HEK293T (cell line): ENCODE measurements at regions not wholly inside any gene's neighbourhood (a gene's known extent, or its start where the extent isn't known, plus 50 kb on each side); places are given as distances from the start of the nearest gene placed in this dataset.

ENCODE experiments used
- CTCF ChIA-PET: fragments of 350-600 bp; formaldehyde crosslinking; extraction: SDS; loops from one replicate; lab custom pipeline; 2021; ENCODE audit warnings: antibody characterized with exemption, inconsistent platforms; lab: Yijun Ruan, JAX
- POLR2A ChIA-PET: fragments of 350-600 bp; formaldehyde crosslinking; extraction: SDS; loops from one replicate; lab custom pipeline; 2020; ENCODE audit warnings: antibody characterized with exemption, inconsistent platforms; lab: Yijun Ruan, JAX
- DNase-seq: peaks from one replicate; pipeline ENCODE4 v3.0.0; 2012; ENCODE audit warnings: mixed read lengths; ENCODE audit errors: extremely low spot score
- ARNT ChIP-seq: fragments of 450-650 bp; IDR thresholded peaks from 2 replicates; pipeline ENCODE4 v1.6.1; 2017; ENCODE audit warnings: mild to moderate bottlenecking
- BHLHE40 ChIP-seq: fragments of 450-650 bp; IDR thresholded peaks from 2 replicates; pipeline ENCODE4 v1.6.1; 2016; ENCODE audit warnings: mild to moderate bottlenecking, moderate library complexity, borderline replicate concordance
- CTBP1 ChIP-seq: fragments of 450-650 bp; IDR thresholded peaks from 2 replicates; pipeline ENCODE4 v1.6.1; 2016; ENCODE audit warnings: borderline replicate concordance
- ELF4 ChIP-seq: fragments of 450-650 bp; IDR thresholded peaks from 2 replicates; pipeline ENCODE4 v1.6.1; 2017; ENCODE audit warnings: antibody characterized with exemption
- FOXA1 ChIP-seq: fragments of 450-650 bp; IDR thresholded peaks from 2 replicates; pipeline ENCODE4 v1.6.1; 2016; ENCODE audit warnings: mild to moderate bottlenecking
- FOXK2 ChIP-seq: fragments of 450-650 bp; IDR thresholded peaks from 2 replicates; pipeline ENCODE4 v1.6.1; 2016; ENCODE audit warnings: mild to moderate bottlenecking
- FOXM1 ChIP-seq: fragments of 450-650 bp; IDR thresholded peaks from 2 replicates; pipeline ENCODE4 v1.6.1; 2017; ENCODE audit warnings: mild to moderate bottlenecking, borderline replicate concordance
- HDGF ChIP-seq: fragments of 450-650 bp; IDR thresholded peaks from 2 replicates; pipeline ENCODE4 v1.6.1; 2017; ENCODE audit warnings: antibody characterized with exemption, borderline replicate concordance
- L3MBTL2 ChIP-seq: fragments of 450-650 bp; conservative IDR thresholded peaks from 2 replicates; pipeline ENCODE4 v1.6.1; 2016; ENCODE audit warnings: mild to moderate bottlenecking
- LEF1 ChIP-seq: fragments of 450-650 bp; IDR thresholded peaks from 2 replicates; pipeline ENCODE4 v1.6.1; 2017; ENCODE audit warnings: mild to moderate bottlenecking, borderline replicate concordance
- NFRKB ChIP-seq: fragments of 450-650 bp; IDR thresholded peaks from 2 replicates; pipeline ENCODE4 v1.6.1; 2016; ENCODE audit warnings: mild to moderate bottlenecking, moderate library complexity
- SP1 ChIP-seq: fragments of 450-650 bp; IDR thresholded peaks from 2 replicates; pipeline ENCODE4 v1.6.1; 2017
- SUZ12 ChIP-seq: fragments of 450-650 bp; IDR thresholded peaks from 2 replicates; pipeline ENCODE4 v1.6.1; 2016; ENCODE audit warnings: mild to moderate bottlenecking
- TARDBP ChIP-seq: fragments of 450-650 bp; IDR thresholded peaks from 2 replicates; pipeline ENCODE4 v1.6.1; 2016
- ZNF384 ChIP-seq: fragments of 450-650 bp; IDR thresholded peaks from 2 replicates; pipeline ENCODE4 v1.6.1; 2016
- TF ChIP-seq, protein P1 (sequence below): fragments of 450-650 bp; IDR thresholded peaks from 2 replicates; pipeline ENCODE4 v1.6.1; 2016

DNA sequence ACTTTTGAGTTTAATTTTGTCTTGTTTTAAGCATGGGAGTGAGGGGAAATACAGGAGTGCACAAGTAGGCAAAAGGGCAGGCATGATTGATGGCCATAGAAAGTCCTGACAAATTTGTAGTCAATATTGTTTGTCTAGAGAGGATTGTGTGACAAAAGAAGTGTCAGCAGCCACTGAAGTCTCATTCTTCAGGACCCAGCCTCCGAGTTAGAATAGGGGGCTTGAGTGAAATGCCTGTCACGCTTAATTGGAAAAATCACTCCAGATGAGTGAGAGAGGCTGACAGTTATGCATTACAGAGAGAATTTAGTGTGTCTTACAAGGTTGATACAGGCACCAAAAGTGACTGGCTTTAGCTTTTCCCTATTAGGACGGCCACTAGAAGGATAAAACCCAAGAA is 81.9 kb upstream of the RPS23 start:
- TF ChIP-seq, protein P1, sequence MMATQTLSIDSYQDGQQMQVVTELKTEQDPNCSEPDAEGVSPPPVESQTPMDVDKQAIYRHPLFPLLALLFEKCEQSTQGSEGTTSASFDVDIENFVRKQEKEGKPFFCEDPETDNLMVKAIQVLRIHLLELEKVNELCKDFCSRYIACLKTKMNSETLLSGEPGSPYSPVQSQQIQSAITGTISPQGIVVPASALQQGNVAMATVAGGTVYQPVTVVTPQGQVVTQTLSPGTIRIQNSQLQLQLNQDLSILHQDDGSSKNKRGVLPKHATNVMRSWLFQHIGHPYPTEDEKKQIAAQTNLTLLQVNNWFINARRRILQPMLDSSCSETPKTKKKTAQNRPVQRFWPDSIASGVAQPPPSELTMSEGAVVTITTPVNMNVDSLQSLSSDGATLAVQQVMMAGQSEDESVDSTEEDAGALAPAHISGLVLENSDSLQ = peak; percentile 56; the same call in 1 of the 2 replicates
- TF ChIP-seq FOXA1 (no peak), FOXK2 (no peak), L3MBTL2 (no peak)
- POLR2A ChIA-PET = no interaction called here
- no peak for DNase-seq
- CTCF ChIA-PET = interaction anchor here (0.6 kb wide), 1 partner anchor 442 kb away, joined by 3 read pairs; no protein-coding TSS in a partner anchor

DNA sequence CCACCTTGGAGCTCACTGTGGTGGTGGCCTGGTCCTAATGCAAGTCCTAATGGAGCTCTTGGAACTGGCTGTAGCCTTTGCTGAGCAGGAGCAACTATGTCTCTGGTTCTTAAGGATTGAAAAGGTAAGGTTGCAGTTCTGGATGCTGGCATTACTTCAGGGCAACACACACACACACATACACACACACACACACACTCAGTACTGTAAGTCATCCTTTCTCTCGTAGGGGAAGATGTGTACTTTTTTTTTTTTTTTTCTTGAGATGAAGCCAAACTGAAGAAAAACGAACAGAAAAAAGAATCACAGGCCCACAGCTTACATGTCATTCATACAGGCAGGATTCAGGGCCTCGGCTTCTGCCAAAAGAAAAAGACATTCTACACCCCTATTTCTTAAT is 81.1 kb upstream of the RPS23 start:
- TF ChIP-seq TARDBP = no peak
- TF ChIP-seq ZNF384 = no peak
- no peak for TF ChIP-seq L3MBTL2
- no peak for TF ChIP-seq ARNT
- TF ChIP-seq ELF4 = no peak
- no peak for TF ChIP-seq SP1
- TF ChIP-seq LEF1 = no peak
- no peak for TF ChIP-seq FOXA1
- ChIA-PET CTCF (no interaction called here), POLR2A (no interaction called here)
- DNase-seq = no peak

DNA sequence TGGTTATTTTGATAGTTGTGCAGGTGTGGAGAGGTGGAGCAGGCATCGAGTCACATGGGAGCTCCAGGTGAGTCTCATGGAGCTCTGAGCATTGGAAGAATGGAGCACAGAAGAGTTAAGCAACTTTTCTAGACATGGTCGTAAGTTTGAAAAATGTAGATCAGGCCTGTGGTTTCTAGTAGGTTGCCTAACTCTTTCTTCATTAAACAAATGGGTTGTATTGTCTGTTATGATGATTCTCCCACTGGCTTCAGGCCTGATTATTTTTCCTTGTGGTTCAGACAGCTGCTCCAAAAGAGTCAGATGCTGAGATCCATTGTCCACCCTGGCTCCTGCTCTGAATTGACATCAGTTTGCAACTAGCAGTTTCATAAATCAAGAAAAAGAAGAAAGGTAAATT is 80.3 kb upstream of the RPS23 start:
- TF ChIP-seq CTBP1 = no peak
- no peak for TF ChIP-seq BHLHE40
- TF ChIP-seq SUZ12 = no peak
- TF ChIP-seq, protein P1 = no peak
- no peak for TF ChIP-seq SP1
- no peak for TF ChIP-seq FOXM1
- no peak for TF ChIP-seq L3MBTL2
- no peak for TF ChIP-seq NFRKB
- no peak for TF ChIP-seq LEF1
- TF ChIP-seq TARDBP = no peak
- no peak for TF ChIP-seq HDGF
- no peak for TF ChIP-seq FOXK2
- TF ChIP-seq ZNF384 = no peak
- no peak for TF ChIP-seq ELF4
- TF ChIP-seq ARNT = no peak
- no peak for TF ChIP-seq FOXA1
- no peak for DNase-seq
- CTCF ChIA-PET = interaction anchor here (0.6 to 0.8 kb wide), 3 partner anchors 9 to 283 kb away, joined by 3 to 5 read pairs (median 4); no protein-coding TSS in a partner anchor
- POLR2A ChIA-PET = no interaction called here

DNA sequence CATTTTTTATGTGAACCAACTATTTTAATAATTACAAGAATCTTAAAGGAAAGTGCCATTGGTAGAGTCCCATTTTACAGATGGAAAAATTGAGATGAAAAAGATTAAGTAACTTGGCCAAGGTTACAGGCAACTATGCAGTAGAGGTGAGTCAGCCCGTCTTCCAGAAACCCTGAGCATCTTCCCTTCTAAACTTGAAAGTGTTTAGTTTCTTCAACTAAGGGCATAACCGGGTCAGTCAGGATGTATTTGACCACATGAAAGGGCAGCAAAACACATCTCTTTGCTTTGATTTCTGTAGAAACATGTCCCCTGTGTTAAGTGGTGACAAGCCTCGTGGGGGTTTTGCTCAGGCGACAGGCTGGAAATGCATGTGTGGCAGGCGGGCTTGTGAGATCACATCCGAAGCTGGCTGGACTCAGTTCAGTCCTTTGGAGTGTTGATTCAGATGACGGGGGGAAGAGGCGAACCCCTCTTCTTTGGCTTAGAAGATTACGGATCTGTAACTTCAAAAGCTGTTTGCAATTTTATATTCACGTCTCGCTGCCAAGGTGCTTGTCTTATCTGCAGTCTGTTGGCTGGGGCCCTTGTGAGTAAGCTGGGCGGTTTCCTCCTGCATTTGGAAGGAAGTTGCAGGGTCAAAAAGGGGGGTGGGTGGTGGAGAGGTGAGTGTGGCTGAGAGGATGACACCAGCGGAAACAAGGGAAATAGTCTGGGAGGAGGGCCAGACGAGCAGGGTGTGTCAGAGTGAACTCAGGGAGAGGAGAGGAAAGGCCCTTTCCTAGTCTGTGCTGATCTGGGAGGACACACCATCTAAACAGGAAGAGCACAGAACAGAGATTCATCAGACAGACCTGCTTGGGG is 78.9 kb upstream of the RPS23 start:
- DNase-seq = no peak
- ChIA-PET CTCF (interaction anchor here (0.6 kb wide), 1 partner anchor 366 kb away, joined by 3 read pairs; no protein-coding TSS in a partner anchor), POLR2A (interaction anchor here (0.6 to 0.7 kb wide), 2 partner anchors 54 to 317 kb away, joined by 3 read pairs; no protein-coding TSS in a partner anchor)

DNA sequence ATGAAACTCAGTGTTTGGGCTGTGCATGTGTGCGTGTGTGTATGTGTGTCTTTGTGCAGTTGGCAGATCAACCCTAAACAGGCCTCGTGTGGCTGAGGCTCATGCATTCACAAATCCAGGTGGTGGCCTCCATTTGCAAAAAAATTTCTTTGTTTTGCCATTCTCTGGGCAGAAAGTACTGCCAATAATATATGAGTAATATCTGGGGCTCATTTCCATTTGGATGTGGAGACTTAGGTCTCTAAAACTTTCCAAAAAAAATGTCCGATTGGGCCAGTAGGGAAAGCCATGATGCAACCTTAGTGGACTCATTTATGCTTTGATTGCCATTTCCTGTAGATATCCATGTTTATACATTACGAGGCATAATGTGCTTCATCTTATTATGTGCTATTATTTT is 77.9 kb upstream of the RPS23 start:
- ChIA-PET POLR2A (no interaction called here), CTCF (interaction anchor here (1.4 kb wide), 1 partner anchor 43 kb away, joined by 4 read pairs; no protein-coding TSS in a partner anchor)
- TF ChIP-seq, protein P1 = no peak
- TF ChIP-seq CTBP1 = no peak
- TF ChIP-seq L3MBTL2 = no peak
- TF ChIP-seq LEF1 = no peak
- no peak for DNase-seq

More for the DNA sequence above, 78.9 kb upstream of the RPS23 start:
- TF ChIP-seq TARDBP (no peak), L3MBTL2 (no peak), NFRKB (no peak), FOXA1 (no peak), LEF1 (no peak), FOXM1 (no peak)
- TF ChIP-seq, protein P1 = no peak

DNA sequence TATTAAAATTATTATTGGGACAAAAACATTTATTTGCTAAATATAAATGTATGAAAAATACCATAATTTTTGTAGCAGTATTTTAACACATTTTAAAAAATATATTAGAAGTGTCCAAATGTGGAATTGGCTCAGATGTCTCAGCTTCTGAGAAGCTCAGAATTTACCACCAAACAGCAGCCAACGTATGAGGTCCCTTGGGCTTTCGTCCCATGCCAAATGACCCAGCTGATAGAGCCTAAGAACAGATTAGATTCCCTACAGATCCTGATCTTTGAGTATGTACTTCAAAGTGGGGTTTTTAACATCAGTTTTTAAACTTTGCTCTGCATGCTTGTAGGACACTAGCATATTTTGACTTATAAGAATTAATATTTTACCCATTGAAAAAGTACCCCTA is 77.3 kb upstream of the RPS23 start:
- ChIA-PET CTCF (interaction anchor here (1.4 kb wide), 1 partner anchor 43 kb away, joined by 4 read pairs; no protein-coding TSS in a partner anchor), POLR2A (no interaction called here)
- DNase-seq = no peak
- TF ChIP-seq FOXM1 = no peak
- no peak for TF ChIP-seq ARNT
- TF ChIP-seq SUZ12 = no peak
